NCI-H1048 (cell line): ENCODE measurements at regions not wholly inside any gene's neighbourhood (a gene's known extent, or its start where the extent isn't known, plus 50 kb on each side); places are given as distances from the start of the nearest gene placed in this dataset.

Source experiments
- DNase-seq: peaks from one replicate; lab custom pipeline; 2025; lab: John Stamatoyannopoulos, UW

GRCh38 chr15:95448531-95449229 lies 881.8 kb upstream of the NR2F2 start:
- no peak for DNase-seq

GRCh38 chr15:95449230-95449628 lies 881.3 kb upstream of the NR2F2 start:
- no peak for DNase-seq

GRCh38 chr15:95450413-95450812 lies 880.1 kb upstream of the NR2F2 start:
- DNase-seq, result no peak

- DNase-seq, result no peak
These were observed 878.6 kb upstream of the NR2F2 start for GRCh38 chr15:95451938-95452337.

GRCh38 chr15:95454403-95455262 lies 875.9 kb upstream of the NR2F2 start:
- no peak for DNase-seq

GRCh38 chr15:95457520-95457919 lies 873.0 kb upstream of the NR2F2 start:
- no peak for DNase-seq

GRCh38 chr15:95458721-95459120 lies 871.8 kb upstream of the NR2F2 start:
- DNase-seq, result no peak

GRCh38 chr15:95459273-95459672 lies 871.2 kb upstream of the NR2F2 start:
- no peak for DNase-seq

- no peak for DNase-seq
These were observed 866.0 kb upstream of the NR2F2 start for GRCh38 chr15:95464509-95464908.

GRCh38 chr15:95468820-95469219 lies 861.7 kb upstream of the NR2F2 start:
- DNase-seq, result no peak

- DNase-seq, result no peak
These were observed 861.0 kb upstream of the NR2F2 start for GRCh38 chr15:95469496-95470000.

- no peak for DNase-seq
These were observed 860.0 kb upstream of the NR2F2 start for GRCh38 chr15:95470529-95470928.

- no peak for DNase-seq
These were observed 859.4 kb upstream of the NR2F2 start for GRCh38 chr15:95470997-95471689.

- DNase-seq, result no peak
These were observed 858.8 kb upstream of the NR2F2 start for GRCh38 chr15:95471690-95472086.

- DNase-seq, result no peak
These were observed 855.4 kb upstream of the NR2F2 start for GRCh38 chr15:95475067-95475466.

GRCh38 chr15:95479308-95479707 lies 851.2 kb upstream of the NR2F2 start:
- no peak for DNase-seq

GRCh38 chr15:95485367-95485766 lies 845.1 kb upstream of the NR2F2 start:
- no peak for DNase-seq

GRCh38 chr15:95486224-95486623 lies 844.3 kb upstream of the NR2F2 start:
- no peak for DNase-seq

- no peak for DNase-seq
These were observed 841.4 kb upstream of the NR2F2 start for GRCh38 chr15:95489103-95489502.

GRCh38 chr15:95492388-95493070 lies 838.0 kb upstream of the NR2F2 start:
- no peak for DNase-seq

GRCh38 chr15:95494971-95495541 lies 835.4 kb upstream of the NR2F2 start:
- no peak for DNase-seq

- no peak for DNase-seq
These were observed 832.9 kb upstream of the NR2F2 start for GRCh38 chr15:95497634-95498033.
